ENCODE measurements at regions not wholly inside any gene's neighbourhood (a gene's known extent, or its start where the extent isn't known, plus 50 kb on each side); places are given as distances from the start of the nearest gene placed in this dataset.

DNA sequence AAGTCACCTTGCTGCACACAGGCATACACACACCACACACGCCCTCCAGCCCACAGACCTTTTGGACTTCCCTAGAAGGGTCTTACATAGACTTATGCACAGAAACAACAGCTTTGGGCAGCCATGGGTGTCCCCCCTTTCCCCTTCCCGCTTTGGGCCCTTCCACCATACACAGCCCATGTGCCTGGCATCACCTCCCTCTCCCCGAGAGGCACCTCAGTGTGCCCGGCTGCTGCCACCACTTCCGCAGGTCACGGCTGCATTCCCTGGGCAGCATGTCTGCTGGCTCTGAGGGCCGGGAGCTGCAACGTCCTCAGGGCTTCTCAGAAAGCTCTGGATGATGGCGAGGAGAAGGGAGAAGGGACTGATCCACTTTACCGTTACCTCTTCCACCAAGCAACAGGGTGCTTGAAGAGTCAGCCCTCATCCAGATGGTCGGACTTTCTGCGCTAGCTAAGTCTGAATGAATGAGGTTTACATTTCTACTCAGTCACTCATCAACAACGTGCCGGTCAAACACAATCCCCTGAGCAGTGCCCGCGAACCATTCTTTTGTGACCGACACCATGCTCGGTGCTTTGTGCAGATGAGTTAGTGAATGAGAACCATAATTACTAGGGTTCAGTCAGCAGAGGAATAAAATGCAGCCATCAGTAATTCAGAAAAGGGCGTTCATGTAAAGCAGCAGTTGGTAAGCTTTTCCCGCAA lies 72.2 kb upstream of the BCL11B start:
- Histone ChIP-seq H3K4ac (ENCODE audit: low read depth, low read length) (no peak overlapping the region), H2BK5ac (ENCODE audit: low read depth, low read length, poor library complexity, severe bottlenecking) (no peak overlapping the region), H4K91ac (ENCODE audit: insufficient read depth, low read depth, low read length) (no peak overlapping the region), H2AFZ (replicated peaks; ENCODE audit: low read length, poor library complexity) (no peak overlapping the region), H4K20me1 (ENCODE audit: insufficient read depth, low read length) (no peaks in the 10 kb centered on the region), H2AK9ac (replicated peaks; ENCODE audit: low read depth, low read length, poor library complexity) (no peak overlapping the region), H3K4me2 (ENCODE audit: low read depth, low read length) (no peak overlapping the region), H3K27ac (ENCODE audit: insufficient read depth, low read length) (no peak overlapping the region), H2BK120ac (ENCODE audit: low read depth, low read length) (no peak overlapping the region), H3K14ac (replicated peaks; ENCODE audit: low read depth, low read length) (no peak overlapping the region), H3K36me3 (ENCODE audit: control insufficient read depth, insufficient read depth, low read length) (no peaks in the 10 kb centered on the region), H3K9me1 (ENCODE audit: insufficient read depth, low read length) (no peaks in the 10 kb centered on the region), H4K5ac (ENCODE audit: low read depth, low read length) (no peak overlapping the region), H2BK15ac (ENCODE audit: low read depth, low read length) (no peak overlapping the region), H3K4me1 (ENCODE audit: control insufficient read depth, insufficient read depth, low read length) (no peaks in the 10 kb centered on the region), H3K18ac (ENCODE audit: low read depth, low read length) (no peak overlapping the region), H4K8ac (ENCODE audit: low read depth in 2 of 2, low read length in 2 of 2) (no peak overlapping the region), H2AK5ac (ENCODE audit: low read depth, low read length) (no peak overlapping the region), H2BK20ac (ENCODE audit: low read depth, low read length) (no peak overlapping the region), H3K56ac (ENCODE audit: extremely low read depth, insufficient read depth, low read length) (no peak overlapping the region), H3K9me3 (ENCODE audit: control insufficient read depth, insufficient read depth, low read length) (no peaks in the 10 kb centered on the region), H3K27me3 (ENCODE audit: control insufficient read depth, insufficient read depth, low read length) (no peaks in the 10 kb centered on the region; the same call in none of the 2 replicates), H3K4me3 (ENCODE audit: insufficient read depth, low read depth, low read length) (no peak overlapping the region), H3K9ac (ENCODE audit: low read depth, low read length) (no peak overlapping the region), H3K79me1 (ENCODE audit: low read depth in 1 of 2, low read length in 2 of 2) (no peaks in the 10 kb centered on the region), H3K23ac (ENCODE audit: low read depth, low read length) (no peak overlapping the region)
- 10% methylated on average over 2 of the region's 20 CpGs; no CpG with 5 or more reads in 1 of the 2 experiments for WGBS, 2 experiments (ENCODE audit: extremely low coverage in 2 of 2, insufficient read length in 1 of 2)
- intact Hi-C loops (cut with micrococcal nuclease): no loop called here
- in situ Hi-C loops (cut with MboI; ENCODE audit: low sequenced_read_pairs): no loop called here
- DNase-seq (no peak), ATAC-seq (ENCODE audit: low read depth) (no peak)
- TF ChIP-seq MXI1 (IDR thresholded peaks at IDR 0.05; ENCODE audit: borderline replicate concordance, low read depth, low read length): no peak
- no peak for TF ChIP-seq MAZ (IDR thresholded peaks at IDR 0.05; ENCODE audit: borderline replicate concordance, low read depth, low read length)
- TF ChIP-seq RFX5 (IDR thresholded peaks at IDR 0.05; ENCODE audit: low read depth, low read length): no peak
- TF ChIP-seq RCOR1 (IDR thresholded peaks at IDR 0.05; ENCODE audit: insufficient replicate concordance, low read length): no peak
- TF ChIP-seq MAFK (IDR thresholded peaks at IDR 0.05; ENCODE audit: low read depth, low read length): no peak
- TF ChIP-seq, protein P1, sequence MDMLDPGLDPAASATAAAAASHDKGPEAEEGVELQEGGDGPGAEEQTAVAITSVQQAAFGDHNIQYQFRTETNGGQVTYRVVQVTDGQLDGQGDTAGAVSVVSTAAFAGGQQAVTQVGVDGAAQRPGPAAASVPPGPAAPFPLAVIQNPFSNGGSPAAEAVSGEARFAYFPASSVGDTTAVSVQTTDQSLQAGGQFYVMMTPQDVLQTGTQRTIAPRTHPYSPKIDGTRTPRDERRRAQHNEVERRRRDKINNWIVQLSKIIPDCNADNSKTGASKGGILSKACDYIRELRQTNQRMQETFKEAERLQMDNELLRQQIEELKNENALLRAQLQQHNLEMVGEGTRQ (IDR thresholded peaks at IDR 0.05; ENCODE audit: low read depth, low read length): no peak
- TF ChIP-seq NFE2L2 (IDR thresholded peaks at IDR 0.05; ENCODE audit: low read depth, low read length): no peak
- TF ChIP-seq CHD1 (IDR thresholded peaks at IDR 0.05; ENCODE audit: low read depth, low read length): no peak
- no peak for TF ChIP-seq CTCF (conservative IDR thresholded peaks at IDR 0.05; ENCODE audit: low read depth, low read length)
- TF ChIP-seq FOS (IDR thresholded peaks at IDR 0.05; ENCODE audit: low read depth, low read length): no peak
- no peak for TF ChIP-seq CEBPB (IDR thresholded peaks at IDR 0.05; ENCODE audit: low read depth, low read length)
- dilution Hi-C loops (cut with HindIII; ENCODE audit: low sequenced_read_pairs, unreplicated experiment): no loop called here
- CTCF ChIA-PET: no interaction called here
- no TSS peak for BruUV-seq (replicated peaks)
- POLR2A ChIA-PET (ENCODE audit: unreplicated experiment): no interaction called here
